SK-N-SH treated with all-trans-retinoic acid at 6 μM for 48 hours (cell line): ENCODE measurements at regions not wholly inside any gene's neighbourhood (a gene's known extent, or its start where the extent isn't known, plus 50 kb on each side); places are given as distances from the start of the nearest gene placed in this dataset.

Experiments used
- ATAC-seq: fragments of 200-7000 bp; cut with Tn5 transposase; 3 replicates; pipeline ENCODE4 v1.9.1; 2020; ENCODE audit warnings: mild to moderate bottlenecking, moderate library complexity
- ARNTL ChIP-seq: fragments of 450-650 bp; formaldehyde crosslinking; IDR thresholded peaks from 2 replicates; pipeline ENCODE4 v1.5.0; 2020; ENCODE audit warnings: low read depth, mild to moderate bottlenecking, moderate library complexity, borderline replicate concordance
- BACH2 ChIP-seq: fragments of 250-450 bp; sonication (Bioruptor Pico); IDR thresholded peaks from 2 replicates; pipeline ENCODE4 v1.9.0; 2021; ENCODE audit warnings: mild to moderate bottlenecking, borderline replicate concordance
- CREB5 ChIP-seq: fragments of 250-450 bp; sonication (Bioruptor Pico); IDR thresholded peaks from 2 replicates; pipeline ENCODE4 v1.5.1; 2020; ENCODE audit warnings: low read depth, mild to moderate bottlenecking, moderate library complexity
- CSDC2 ChIP-seq: fragments of 250-450 bp; sonication (Bioruptor Pico); IDR thresholded peaks from 2 replicates; pipeline ENCODE4 v1.5.0; 2020; ENCODE audit warnings: mild to moderate bottlenecking, moderate library complexity
- CSRNP3 ChIP-seq: fragments of 250-450 bp; sonication (Bioruptor Pico); IDR thresholded peaks from 2 replicates; pipeline ENCODE4 v1.5.1; 2021; ENCODE audit warnings: mild to moderate bottlenecking, moderate library complexity
- ESRRG ChIP-seq: fragments of 250-450 bp; sonication (Bioruptor Pico); IDR thresholded peaks from 2 replicates; pipeline ENCODE4 v1.6.1; 2021; ENCODE audit warnings: mild to moderate bottlenecking
- GLIS3 ChIP-seq: fragments of 250-450 bp; sonication (Bioruptor Pico); IDR thresholded peaks from 2 replicates; pipeline ENCODE4 v1.5.0; 2020; ENCODE audit warnings: mild to moderate bottlenecking, moderate library complexity
- ISL1 ChIP-seq: fragments of 250-450 bp; sonication (Bioruptor Pico); IDR thresholded peaks from 2 replicates; pipeline ENCODE4 v2.1.2; 2022; ENCODE audit warnings: mild to moderate bottlenecking, moderate library complexity
- OSR1 ChIP-seq: fragments of 250-450 bp; sonication (Bioruptor Pico); IDR thresholded peaks from 2 replicates; pipeline ENCODE4 v1.8.0; 2022; ENCODE audit warnings: moderate library complexity, mild to moderate bottlenecking, inconsistent platforms
- PATZ1 ChIP-seq: fragments of 250-450 bp; sonication (Bioruptor Pico); IDR thresholded peaks from 2 replicates; pipeline ENCODE4 v1.8.0; 2020; ENCODE audit warnings: mild to moderate bottlenecking, moderate library complexity, borderline replicate concordance
- POU6F1 ChIP-seq: fragments of 250-450 bp; sonication (Bioruptor Pico); IDR thresholded peaks from 2 replicates; pipeline ENCODE4 v1.8.0; 2021; ENCODE audit warnings: low read depth, mild to moderate bottlenecking, moderate library complexity, borderline replicate concordance
- PPARA ChIP-seq: fragments of 250-450 bp; sonication (Bioruptor Pico); IDR thresholded peaks from 2 replicates; pipeline ENCODE4 v1.5.0; 2020; ENCODE audit warnings: mild to moderate bottlenecking, borderline replicate concordance
- RARB ChIP-seq: fragments of 250-450 bp; sonication (Bioruptor Pico); IDR thresholded peaks from 2 replicates; pipeline ENCODE4 v1.8.0; 2021; ENCODE audit warnings: mild to moderate bottlenecking, moderate library complexity
- SNAI2 ChIP-seq: fragments of 250-450 bp; sonication (Bioruptor Pico); IDR thresholded peaks from 2 replicates; pipeline ENCODE4 v1.5.0; 2020; ENCODE audit warnings: mild to moderate bottlenecking, moderate library complexity
- TCF4 ChIP-seq: fragments of 250-450 bp; sonication (Bioruptor Pico); IDR thresholded peaks from 2 replicates; pipeline ENCODE4 v1.8.0; 2021; ENCODE audit warnings: mild to moderate bottlenecking, moderate library complexity, borderline replicate concordance
- TOX ChIP-seq: fragments of 250-450 bp; sonication (Bioruptor Pico); IDR thresholded peaks from 2 replicates; pipeline ENCODE4 v1.8.0; 2021; ENCODE audit warnings: mild to moderate bottlenecking, moderate library complexity, borderline replicate concordance
- ZC3H10 ChIP-seq: fragments of 250-450 bp; sonication (Bioruptor Pico); IDR thresholded peaks from 2 replicates; pipeline ENCODE4 v1.5.1; 2021; ENCODE audit warnings: mild to moderate bottlenecking, moderate library complexity
- ZFP3 ChIP-seq: fragments of 250-450 bp; sonication (Bioruptor Pico); IDR thresholded peaks from 2 replicates; pipeline ENCODE4 v1.5.0; 2020; ENCODE audit warnings: mild to moderate bottlenecking, moderate library complexity
- ZFP30 ChIP-seq: fragments of 450-650 bp; formaldehyde crosslinking; IDR thresholded peaks from 2 replicates; pipeline ENCODE4 v1.5.0; 2022; ENCODE audit warnings: mild to moderate bottlenecking, moderate library complexity
- ZNF565 ChIP-seq: fragments of 450-650 bp; formaldehyde crosslinking; conservative IDR thresholded peaks from 2 replicates; pipeline ENCODE4 v1.5.0; 2020; ENCODE audit warnings: low read depth, mild to moderate bottlenecking, moderate library complexity
- ZNF70 ChIP-seq: fragments of 450-650 bp; formaldehyde crosslinking; IDR thresholded peaks from 2 replicates; pipeline ENCODE4 v1.5.0; 2020; ENCODE audit warnings: mild to moderate bottlenecking, moderate library complexity
- ZNF8 ChIP-seq: fragments of 450-650 bp; formaldehyde crosslinking; IDR thresholded peaks from 2 replicates; pipeline ENCODE4 v1.5.0; 2020; ENCODE audit warnings: mild to moderate bottlenecking, moderate library complexity

GRCh38 chr6:91453224-91453878 is 866.5 kb upstream of the MAP3K7 start:
- TF ChIP-seq CSDC2 (CRISPR knock-in tag) (no peak), ISL1 (CRISPR knock-in tag) (no peak), ZNF70 (no peak), ZFP3 (CRISPR knock-in tag) (no peak), GLIS3 (CRISPR knock-in tag) (no peak)
- no peak for ATAC-seq

GRCh38 chr6:91449539-91449938 is 862.7 kb upstream of the MAP3K7 start:
- ATAC-seq: no peak
- TF ChIP-seq TOX (CRISPR knock-in tag) (no peak), RARB (CRISPR knock-in tag) (no peak), ZNF70 (no peak), ISL1 (CRISPR knock-in tag) (no peak), ZNF8 (CRISPR knock-in tag) (no peak), SNAI2 (CRISPR knock-in tag) (no peak), PATZ1 (no peak), ARNTL (no peak), ZC3H10 (no peak), ZNF565 (CRISPR knock-in tag) (no peak), TCF4 (no peak), ZFP30 (CRISPR knock-in tag) (no peak), CSRNP3 (CRISPR knock-in tag) (no peak), POU6F1 (no peak)

GRCh38 chr6:91447530-91448254 is 860.8 kb upstream of the MAP3K7 start:
- TF ChIP-seq CSRNP3 (CRISPR knock-in tag) (no peak), ZNF70 (no peak), OSR1 (CRISPR knock-in tag) (no peak), CREB5 (CRISPR knock-in tag) (no peak), ZFP3 (CRISPR knock-in tag) (no peak), PPARA (CRISPR knock-in tag) (no peak), ZNF565 (CRISPR knock-in tag) (no peak), ZFP30 (CRISPR knock-in tag) (no peak), GLIS3 (CRISPR knock-in tag) (no peak), TOX (CRISPR knock-in tag) (no peak), BACH2 (CRISPR knock-in tag) (no peak), CSDC2 (CRISPR knock-in tag) (no peak), ESRRG (CRISPR knock-in tag) (no peak), POU6F1 (no peak), ZC3H10 (no peak), ISL1 (CRISPR knock-in tag) (no peak)
- no peak for ATAC-seq
